Thoracic aorta (tissue), 2 donors: ENCODE measurements at regions not wholly inside any gene's neighbourhood (a gene's known extent, or its start where the extent isn't known, plus 50 kb on each side); places are given as distances from the start of the nearest gene placed in this dataset.

Experiments used
- ATAC-seq: fragments of 150-250 bp; one replicate; pipeline ENCODE4 v1.8.0; 2017; ENCODE audit warnings: low read depth; ENCODE audit not compliant: insufficient number of reproducible peaks, low FRiP score
- DNase-seq: peaks from one replicate; pipeline ENCODE4 v3.0.0-alpha.2; 2020; ENCODE audit warnings: low spot score
- H3K27ac ChIP-seq, 2 donors: fragments of 200-600 bp; sonication (generic); 1 replicate in 1 of 2; 2 replicates in 1 of 2; pipeline ENCODE4 v1.5.1; 2016; ENCODE audit warnings: mild to moderate bottlenecking in 2 of 2, moderate library complexity in 2 of 2
- H3K27me3 ChIP-seq: fragments of 200-600 bp; sonication (generic); replicated peaks from 2 replicates; pipeline ENCODE4 v1.6.0; 2016; ENCODE audit warnings: mild to moderate bottlenecking; ENCODE audit not compliant: insufficient read depth
- H3K36me3 ChIP-seq: fragments of 200-600 bp; sonication (generic); one replicate; pipeline ENCODE4 v1.5.1; 2016
- H3K4me1 ChIP-seq, 2 donors: fragments of 200-600 bp; sonication (generic); 1 replicate in 1 of 2; 2 replicates in 1 of 2; pipeline versions ENCODE4 v1.5.1 to v1.6.0; 2016; ENCODE audit warnings: low read depth in 2 of 2, mild to moderate bottlenecking in 1 of 2; ENCODE audit not compliant: control insufficient read depth in 1 of 2
- H3K4me3 ChIP-seq: fragments of 200-600 bp; sonication (generic); 2 replicates; pipeline ENCODE4 v1.5.1; 2016; ENCODE audit warnings: mild to moderate bottlenecking
- H3K9me3 ChIP-seq: fragments of 200-600 bp; sonication (generic); 2 replicates; pipeline ENCODE4 v1.5.1; 2016
- CTCF ChIP-seq: fragments of 200-600 bp; sonication (generic); IDR thresholded peaks from one replicate; pipeline ENCODE4 v1.5.1; 2019; ENCODE audit warnings: antibody characterized with exemption

- no peak overlapping the region for H3K4me3 ChIP-seq
- ATAC-seq, result no peak
- H3K27ac ChIP-seq, result no peak overlapping the region
- no peaks in the 10 kb centered on the region for H3K9me3 ChIP-seq
- H3K36me3 ChIP-seq, result no peaks in the 10 kb centered on the region
- no peaks in the 10 kb centered on the region for H3K27me3 ChIP-seq
- no peak for TF ChIP-seq CTCF
- H3K4me1 ChIP-seq, result peaks cover 3 to 9% of the 10 kb centered on the region in 2 donors
- no peak for DNase-seq
Measured at GRCh38 chr7:17185690-17186070, 112.8 kb upstream of the AHR start.

GRCh38 chr7:17186745-17187530, 111.5 kb upstream of the AHR start:
- TF ChIP-seq CTCF, result no peak
- no peak overlapping the region for H3K27ac ChIP-seq
- peaks cover 3 to 9% of the 10 kb centered on the region in 2 donors for H3K4me1 ChIP-seq
- no peaks in the 10 kb centered on the region for H3K36me3 ChIP-seq
- ATAC-seq, result no peak
- H3K27me3 ChIP-seq, result no peaks in the 10 kb centered on the region
- no peak overlapping the region for H3K4me3 ChIP-seq
- no peaks in the 10 kb centered on the region for H3K9me3 ChIP-seq
- no peak for DNase-seq

- H3K4me1 ChIP-seq, result no peaks in the 10 kb centered on the region
- no peak for TF ChIP-seq CTCF
- no peaks in the 10 kb centered on the region for H3K27me3 ChIP-seq
- no peak overlapping the region for H3K27ac ChIP-seq
- ATAC-seq (no peak), DNase-seq (no peak)
- no peak overlapping the region for H3K4me3 ChIP-seq
- no peaks in the 10 kb centered on the region for H3K36me3 ChIP-seq
- H3K9me3 ChIP-seq, result no peaks in the 10 kb centered on the region
Measured at GRCh38 chr7:17194656-17195055, 103.8 kb upstream of the AHR start.

GRCh38 chr7:17195576-17195975, 102.9 kb upstream of the AHR start:
- no peaks in the 10 kb centered on the region for H3K9me3 ChIP-seq
- no peaks in the 10 kb centered on the region for H3K36me3 ChIP-seq
- no peaks in the 10 kb centered on the region for H3K27me3 ChIP-seq
- DNase-seq (no peak), ATAC-seq (no peak)
- H3K4me1 ChIP-seq, result no peaks in the 10 kb centered on the region
- no peak overlapping the region for H3K4me3 ChIP-seq
- no peak for TF ChIP-seq CTCF
- no peak overlapping the region for H3K27ac ChIP-seq

GRCh38 chr7:17205910-17206309, 92.5 kb upstream of the AHR start:
- DNase-seq, result no peak
- H3K4me1 ChIP-seq, result peaks cover 2 to 3% of the 10 kb centered on the region in 2 donors
- no peaks in the 10 kb centered on the region for H3K27me3 ChIP-seq
- no peak overlapping the region for H3K27ac ChIP-seq
- TF ChIP-seq CTCF, result no peak
- no peaks in the 10 kb centered on the region for H3K9me3 ChIP-seq
- no peak overlapping the region for H3K4me3 ChIP-seq
- H3K36me3 ChIP-seq, result no peaks in the 10 kb centered on the region
- ATAC-seq, result no peak
